ENCODE measurements at regions not wholly inside any gene's neighbourhood (a gene's known extent, or its start where the extent isn't known, plus 50 kb on each side); places are given as distances from the start of the nearest gene placed in this dataset.
"Not testable (repeated sequence)": the region's sequence is repeated elsewhere in the genome, so short reads cannot be mapped to it uniquely, and the experiment has no call there.

DNA sequence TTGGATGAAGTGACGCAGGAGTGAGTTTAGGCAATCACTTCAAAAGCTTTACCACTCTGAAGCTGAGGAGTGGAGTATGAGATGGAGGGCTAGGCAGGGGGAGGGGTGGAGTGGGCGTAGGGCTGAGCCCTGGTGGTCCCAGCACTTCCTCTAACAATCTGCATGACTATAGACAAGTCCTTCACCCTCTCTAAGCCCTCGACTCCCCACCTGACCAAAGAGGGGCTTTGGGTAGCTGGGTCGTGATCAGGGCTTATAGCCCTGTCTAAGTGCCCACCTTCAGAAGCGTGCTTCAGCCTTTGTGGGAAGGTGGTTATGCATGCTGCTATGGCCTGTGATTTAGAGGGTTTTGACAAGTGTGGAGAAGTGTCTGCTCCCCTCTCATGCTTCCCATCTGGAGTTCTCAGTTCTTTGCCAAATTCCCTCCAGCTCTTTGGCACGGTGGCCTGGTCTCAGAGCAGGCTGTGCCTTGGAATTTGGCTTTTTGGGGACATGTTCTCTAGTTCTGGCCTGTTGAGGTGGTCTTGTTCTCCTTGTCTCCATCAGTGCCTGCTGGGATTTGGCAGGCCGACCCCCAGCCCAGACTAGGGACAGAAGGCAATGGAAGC, 53.0 kb downstream of the ACTBL2 start:
- H3K4me3 ChIP-seq (ENCODE audit: low read length), result no peak overlapping the region
- peak; percentile 72 for DNase-seq (ENCODE audit: low read depth)
- TF ChIP-seq, protein P1, sequence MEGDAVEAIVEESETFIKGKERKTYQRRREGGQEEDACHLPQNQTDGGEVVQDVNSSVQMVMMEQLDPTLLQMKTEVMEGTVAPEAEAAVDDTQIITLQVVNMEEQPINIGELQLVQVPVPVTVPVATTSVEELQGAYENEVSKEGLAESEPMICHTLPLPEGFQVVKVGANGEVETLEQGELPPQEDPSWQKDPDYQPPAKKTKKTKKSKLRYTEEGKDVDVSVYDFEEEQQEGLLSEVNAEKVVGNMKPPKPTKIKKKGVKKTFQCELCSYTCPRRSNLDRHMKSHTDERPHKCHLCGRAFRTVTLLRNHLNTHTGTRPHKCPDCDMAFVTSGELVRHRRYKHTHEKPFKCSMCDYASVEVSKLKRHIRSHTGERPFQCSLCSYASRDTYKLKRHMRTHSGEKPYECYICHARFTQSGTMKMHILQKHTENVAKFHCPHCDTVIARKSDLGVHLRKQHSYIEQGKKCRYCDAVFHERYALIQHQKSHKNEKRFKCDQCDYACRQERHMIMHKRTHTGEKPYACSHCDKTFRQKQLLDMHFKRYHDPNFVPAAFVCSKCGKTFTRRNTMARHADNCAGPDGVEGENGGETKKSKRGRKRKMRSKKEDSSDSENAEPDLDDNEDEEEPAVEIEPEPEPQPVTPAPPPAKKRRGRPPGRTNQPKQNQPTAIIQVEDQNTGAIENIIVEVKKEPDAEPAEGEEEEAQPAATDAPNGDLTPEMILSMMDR (conservative IDR thresholded peaks at IDR 0.05; ENCODE audit: low read length), result no peak

DNA sequence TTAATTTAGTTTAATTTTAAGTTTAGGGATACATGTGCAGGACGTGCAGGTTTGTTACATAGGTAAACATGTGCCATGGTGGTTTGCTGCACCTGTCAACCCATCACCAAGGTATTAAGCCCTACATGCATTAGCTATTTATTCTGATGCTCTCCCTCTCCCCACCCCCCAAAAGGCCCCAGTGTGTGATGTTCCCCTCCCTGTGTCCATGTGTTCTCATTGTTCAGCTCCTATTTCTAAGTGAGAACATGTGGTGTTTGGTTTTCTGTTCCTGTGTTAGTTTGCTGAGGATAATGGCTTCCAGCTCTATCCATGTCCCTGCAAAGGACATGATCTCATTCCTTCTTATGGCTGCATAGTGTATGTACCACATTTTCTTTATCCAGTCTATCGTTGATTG, 53.6 kb downstream of the ACTBL2 start:
- not testable (repeated sequence) for DNase-seq (ENCODE audit: low read depth); H3K4me3 ChIP-seq (ENCODE audit: low read length)

DNA sequence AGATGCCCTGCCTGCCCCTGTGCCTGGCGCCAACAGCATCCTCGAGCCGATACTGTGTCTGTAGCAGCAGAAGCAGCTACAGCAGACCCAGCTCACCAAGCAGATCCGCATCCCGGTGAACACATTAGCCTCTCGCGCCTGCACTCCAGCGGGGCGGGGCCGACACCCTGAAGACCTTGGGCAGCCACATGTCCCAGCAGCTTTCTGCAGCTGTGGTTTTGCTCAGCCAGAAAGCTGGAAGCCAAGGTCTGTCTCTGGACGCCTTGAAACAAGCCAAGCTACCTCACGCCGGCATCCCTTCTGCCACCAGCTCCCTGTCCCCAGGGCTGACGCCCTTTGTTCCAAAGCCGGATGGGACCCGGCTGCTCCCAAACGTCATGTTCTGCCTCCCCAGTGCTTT, 59.6 kb downstream of the ACTBL2 start:
- TF ChIP-seq, protein P1 (conservative IDR thresholded peaks at IDR 0.05; ENCODE audit: low read length), result no peak
- no peak for DNase-seq (ENCODE audit: low read depth)
- no peak overlapping the region for H3K4me3 ChIP-seq (ENCODE audit: low read length)

DNA sequence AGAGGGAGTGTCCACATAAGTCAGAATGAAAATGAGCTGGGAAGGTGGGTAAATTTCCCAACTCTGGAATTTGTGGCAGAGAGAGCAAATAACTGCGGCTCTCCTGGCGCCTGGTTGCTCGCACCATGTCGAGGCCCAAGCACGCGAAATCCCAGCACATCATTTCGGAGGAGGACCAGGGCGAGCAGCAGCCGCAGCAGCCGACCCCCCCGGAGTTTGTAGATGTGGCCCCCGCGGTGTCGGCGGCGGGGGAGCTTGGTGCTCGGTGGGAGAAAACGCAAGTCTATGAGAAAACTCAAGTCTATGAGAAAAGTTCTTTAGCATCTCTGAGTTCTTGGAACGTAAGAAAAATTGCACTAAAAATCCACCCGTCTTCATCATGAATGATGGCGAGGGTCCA, 60.3 kb downstream of the ACTBL2 start:
- TF ChIP-seq, protein P1 (conservative IDR thresholded peaks at IDR 0.05; ENCODE audit: low read length), result no peak
- no peak overlapping the region for H3K4me3 ChIP-seq (ENCODE audit: low read length)
- no peak for DNase-seq (ENCODE audit: low read depth)

DNA sequence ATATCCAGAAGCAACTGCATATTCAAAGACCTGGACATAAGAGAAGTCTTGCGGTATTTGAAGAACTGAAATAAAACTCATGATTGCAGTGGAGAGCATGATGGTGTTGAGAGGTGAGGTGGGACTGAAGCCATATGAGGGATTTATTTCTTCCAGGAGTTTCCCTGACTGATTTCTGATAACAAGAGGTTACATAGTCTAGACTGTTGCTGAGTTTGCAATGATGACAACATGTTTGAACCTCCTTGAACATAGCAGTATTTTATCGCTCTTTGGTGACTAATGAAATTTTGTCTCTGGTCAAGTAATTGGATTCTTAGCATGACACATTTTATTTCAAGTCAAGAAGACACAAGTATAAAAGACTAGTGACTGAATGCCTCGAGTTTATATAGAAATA, 61.8 kb downstream of the ACTBL2 start:
- H3K4me3 ChIP-seq (ENCODE audit: low read length), result no peak overlapping the region
- DNase-seq (ENCODE audit: low read depth), result no peak
- TF ChIP-seq, protein P1 (conservative IDR thresholded peaks at IDR 0.05; ENCODE audit: low read length), result no peak

DNA sequence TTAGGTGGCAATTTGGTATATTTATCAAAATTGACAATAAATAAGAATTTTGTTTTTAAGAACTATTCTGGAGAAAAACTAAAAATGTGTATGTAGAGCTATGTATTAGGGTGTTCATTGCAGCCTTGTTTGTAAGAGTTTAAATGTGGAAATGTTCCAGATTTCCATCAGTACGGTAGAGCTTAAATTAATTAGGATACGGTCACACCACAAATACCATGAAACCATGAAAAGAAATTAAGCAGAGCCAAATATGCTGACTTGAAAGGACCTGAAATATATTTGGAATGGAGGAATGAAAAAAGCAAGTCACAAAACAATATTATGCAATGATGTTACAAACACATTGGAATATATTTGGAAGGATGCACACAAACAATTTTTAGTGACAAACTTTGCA, 64.6 kb downstream of the ACTBL2 start:
- DNase-seq (ENCODE audit: low read depth), result peak; percentile 49
- H3K4me3 ChIP-seq (ENCODE audit: low read length), result no peak overlapping the region
- TF ChIP-seq, protein P1 (conservative IDR thresholded peaks at IDR 0.05; ENCODE audit: low read length), result no peak

DNA sequence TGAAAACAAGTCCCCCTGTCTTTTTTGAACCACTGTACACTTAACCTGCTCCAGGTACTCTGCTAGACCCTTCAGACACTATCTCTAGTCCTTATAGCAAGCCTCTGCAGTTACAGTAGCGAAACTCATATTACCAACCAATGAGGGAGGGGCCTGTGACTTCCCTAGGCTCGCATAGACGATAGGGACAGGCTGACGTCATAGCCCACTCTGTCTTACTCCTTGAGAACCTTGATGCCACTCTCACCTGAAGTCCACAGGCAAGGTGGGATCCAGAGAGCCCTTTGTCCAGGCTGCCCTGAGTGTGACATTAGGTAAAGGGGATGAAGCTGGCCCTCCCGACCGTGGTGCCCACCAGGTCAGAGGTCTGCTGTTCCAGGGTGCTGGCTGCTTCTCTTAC, 65.3 kb downstream of the ACTBL2 start:
- TF ChIP-seq, protein P1 (conservative IDR thresholded peaks at IDR 0.05; ENCODE audit: low read length), result no peak
- H3K4me3 ChIP-seq (ENCODE audit: low read length), result no peak overlapping the region
- DNase-seq (ENCODE audit: low read depth), result no peak
